ENCODE measurements at regions not wholly inside any gene's neighbourhood (a gene's known extent, or its start where the extent isn't known, plus 50 kb on each side); places are given as distances from the start of the nearest gene placed in this dataset.

GRCh38 chr14:29993143-29993542, 65.5 kb upstream of the PRKD1 start:
- no peak for TF ChIP-seq POLR2A (IDR thresholded peaks at IDR 0.05; ENCODE audit: low read length)
- no peak for TF ChIP-seq GATA1 (IDR thresholded peaks at IDR 0.05; ENCODE audit: low read depth, low read length)

All from erythroblast (primary cell).